Glutamatergic neuron (in vitro differentiated cells): ENCODE measurements at regions not wholly inside any gene's neighbourhood (a gene's known extent, or its start where the extent isn't known, plus 50 kb on each side); places are given as distances from the start of the nearest gene placed in this dataset.

Experiments used
- DNase-seq: peaks from one replicate; pipeline ENCODE4 v3.0.0; 2022
- H3K27ac Mint-ChIP-seq: one replicate; pipeline ENCODE4 v1.8.0; 2020; ENCODE audit warnings: mild to moderate bottlenecking, mixed read lengths, inconsistent platforms; ENCODE audit not compliant: unreplicated experiment
- H3K27me3 Mint-ChIP-seq: one replicate; pipeline ENCODE4 v1.8.0; 2020; ENCODE audit warnings: mild to moderate bottlenecking, moderate library complexity, mixed read lengths, inconsistent platforms; ENCODE audit not compliant: unreplicated experiment
- H3K36me3 Mint-ChIP-seq: one replicate; pipeline ENCODE4 v1.8.0; 2020; ENCODE audit warnings: mild to moderate bottlenecking, mixed read lengths, inconsistent platforms; ENCODE audit not compliant: unreplicated experiment
- H3K4me1 Mint-ChIP-seq: one replicate; pipeline ENCODE4 v1.8.0; 2020; ENCODE audit warnings: mild to moderate bottlenecking, low read depth, mixed read lengths, inconsistent platforms; ENCODE audit not compliant: unreplicated experiment
- H3K4me3 Mint-ChIP-seq: one replicate; pipeline ENCODE4 v1.8.0; 2020; ENCODE audit warnings: mild to moderate bottlenecking, mixed read lengths, inconsistent platforms; ENCODE audit not compliant: unreplicated experiment
- H3K9me3 Mint-ChIP-seq: one replicate; pipeline ENCODE4 v1.8.0; 2020; ENCODE audit warnings: mild to moderate bottlenecking, moderate library complexity, mixed read lengths, inconsistent platforms; ENCODE audit not compliant: unreplicated experiment
- CTCF ChIP-seq: fragments of 200-600 bp; sonication (generic); IDR thresholded peaks from one replicate; pipeline ENCODE4 v1.5.0; 2021; ENCODE audit not compliant: partially characterized antibody, unreplicated experiment

GRCh38 chr15:77797270-77797669 is 164.6 kb upstream of the LINGO1 start:
- no peak for TF ChIP-seq CTCF
- H3K4me1 Mint-ChIP-seq: peaks cover 14% of the 10 kb centered on the region
- H3K27ac Mint-ChIP-seq: no peak overlapping the region
- H3K4me3 Mint-ChIP-seq: no peak overlapping the region
- DNase-seq: no peak
- peaks cover 2% of the 10 kb centered on the region for H3K27me3 Mint-ChIP-seq
- H3K9me3 Mint-ChIP-seq: peaks cover 5% of the 10 kb centered on the region
- H3K36me3 Mint-ChIP-seq: no peaks in the 10 kb centered on the region

- Mint-ChIP-seq H3K27me3 (peaks cover 3% of the 10 kb centered on the region), H3K4me1 (peaks cover 5% of the 10 kb centered on the region), H3K9me3 (peaks cover 5% of the 10 kb centered on the region), H3K36me3 (no peaks in the 10 kb centered on the region), H3K4me3 (no peak overlapping the region), H3K27ac (no peak overlapping the region)
- DNase-seq: no peak
- no peak for TF ChIP-seq CTCF
Measured at GRCh38 chr15:77796046-77796729, 163.5 kb upstream of the LINGO1 start.

GRCh38 chr15:77795446-77795845 is 162.7 kb upstream of the LINGO1 start:
- Mint-ChIP-seq H3K27me3 (peaks cover 1% of the 10 kb centered on the region), H3K27ac (no peak overlapping the region), H3K9me3 (peaks cover 6% of the 10 kb centered on the region), H3K4me1 (peaks cover 5% of the 10 kb centered on the region), H3K36me3 (no peaks in the 10 kb centered on the region), H3K4me3 (no peak overlapping the region)
- no peak for TF ChIP-seq CTCF
- DNase-seq: no peak

- H3K4me1 Mint-ChIP-seq: peaks cover 4% of the 10 kb centered on the region
- H3K9me3 Mint-ChIP-seq: peaks cover 3% of the 10 kb centered on the region
- no peak for TF ChIP-seq CTCF
- DNase-seq: no peak
- H3K27me3 Mint-ChIP-seq: peaks cover 1% of the 10 kb centered on the region
- H3K36me3 Mint-ChIP-seq: no peaks in the 10 kb centered on the region
- no peak overlapping the region for H3K4me3 Mint-ChIP-seq
- H3K27ac Mint-ChIP-seq: no peak overlapping the region
Measured at GRCh38 chr15:77791941-77792340, 159.2 kb upstream of the LINGO1 start.

- Mint-ChIP-seq H3K4me1 (peaks cover 4% of the 10 kb centered on the region), H3K9me3 (peaks cover 6% of the 10 kb centered on the region), H3K4me3 (no peak overlapping the region), H3K36me3 (no peaks in the 10 kb centered on the region), H3K27ac (no peak overlapping the region), H3K27me3 (peaks cover 1% of the 10 kb centered on the region)
- DNase-seq: no peak
- no peak for TF ChIP-seq CTCF
Measured at GRCh38 chr15:77790481-77790880, 157.8 kb upstream of the LINGO1 start.
